Activated T-cell treated with anti-CD3 and anti-CD28 coated beads, Interleukin-2, amount 50 U/mL, for 1 hour (primary cell): ENCODE measurements at regions not wholly inside any gene's neighbourhood (a gene's known extent, or its start where the extent isn't known, plus 50 kb on each side); places are given as distances from the start of the nearest gene placed in this dataset.

Experiments used
- DNase-seq: peaks from one replicate; pipeline ENCODE4 v3.0.0-alpha.2; 2020

DNA sequence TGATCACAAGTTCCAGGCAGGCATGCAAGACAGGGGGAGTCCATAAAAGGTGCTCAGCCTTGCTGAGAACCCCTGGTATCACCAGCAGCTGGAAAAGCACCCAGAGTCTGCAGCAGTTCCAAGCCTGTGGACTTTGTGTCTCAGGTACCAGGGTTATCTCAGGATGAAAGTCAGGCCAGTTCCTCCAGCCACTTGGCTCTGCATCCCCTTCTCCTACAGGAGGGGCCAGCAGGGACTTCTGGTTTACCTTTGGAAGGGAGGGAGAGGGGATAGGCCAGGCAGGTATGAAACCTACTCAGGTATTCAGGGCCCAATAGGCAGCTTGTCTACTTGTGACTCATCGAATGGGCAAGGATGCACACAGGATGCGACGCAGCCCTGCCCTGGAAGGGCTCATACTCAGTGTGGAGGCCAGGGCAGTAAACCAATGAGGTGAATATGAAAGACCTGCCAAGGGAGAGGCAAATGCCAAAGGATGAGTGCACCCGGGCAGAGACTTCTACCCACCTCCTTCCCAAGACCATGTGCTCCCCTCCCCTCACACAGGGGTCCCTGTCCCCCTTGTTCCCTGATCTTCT, 148.2 kb downstream of the SLC38A6 start:
- DNase-seq = no peak

DNA sequence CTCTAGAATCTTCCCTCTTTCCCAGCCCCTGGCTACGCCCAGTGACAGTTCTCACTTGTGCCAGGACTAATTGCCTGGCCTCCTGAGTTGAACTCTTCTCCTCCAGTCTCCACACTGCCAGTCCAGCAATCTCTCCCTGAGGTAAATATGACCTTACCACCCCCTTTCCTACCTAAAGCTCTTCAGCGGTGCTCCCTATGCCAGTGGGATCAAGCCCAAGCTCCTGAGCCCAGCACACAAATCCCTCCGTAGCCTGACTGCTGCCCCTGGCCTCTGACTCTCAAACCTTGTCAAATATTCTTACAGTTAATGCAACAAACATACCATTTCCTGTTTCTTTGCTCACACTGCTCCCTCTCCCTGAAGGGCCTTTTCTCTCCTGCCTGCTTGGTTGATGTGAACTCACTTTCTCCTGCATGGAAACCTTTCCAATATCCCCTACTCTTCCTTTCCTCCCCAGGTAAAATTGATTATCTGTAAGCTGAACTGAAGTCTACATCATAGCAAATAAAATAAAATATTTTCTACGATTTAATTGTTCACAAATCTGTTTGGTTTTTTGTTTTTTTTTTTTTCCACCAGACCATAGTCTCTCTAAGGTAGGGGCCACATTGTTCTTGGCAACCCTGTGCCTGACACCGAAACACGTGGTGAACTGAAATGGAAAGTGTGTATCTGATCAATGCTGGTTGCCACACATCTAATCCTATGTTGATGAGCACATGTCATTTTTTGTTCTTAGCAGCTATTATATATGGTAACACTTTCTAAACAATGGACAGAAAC, 147.5 kb downstream of the SLC38A6 start:
- DNase-seq = no peak

DNA sequence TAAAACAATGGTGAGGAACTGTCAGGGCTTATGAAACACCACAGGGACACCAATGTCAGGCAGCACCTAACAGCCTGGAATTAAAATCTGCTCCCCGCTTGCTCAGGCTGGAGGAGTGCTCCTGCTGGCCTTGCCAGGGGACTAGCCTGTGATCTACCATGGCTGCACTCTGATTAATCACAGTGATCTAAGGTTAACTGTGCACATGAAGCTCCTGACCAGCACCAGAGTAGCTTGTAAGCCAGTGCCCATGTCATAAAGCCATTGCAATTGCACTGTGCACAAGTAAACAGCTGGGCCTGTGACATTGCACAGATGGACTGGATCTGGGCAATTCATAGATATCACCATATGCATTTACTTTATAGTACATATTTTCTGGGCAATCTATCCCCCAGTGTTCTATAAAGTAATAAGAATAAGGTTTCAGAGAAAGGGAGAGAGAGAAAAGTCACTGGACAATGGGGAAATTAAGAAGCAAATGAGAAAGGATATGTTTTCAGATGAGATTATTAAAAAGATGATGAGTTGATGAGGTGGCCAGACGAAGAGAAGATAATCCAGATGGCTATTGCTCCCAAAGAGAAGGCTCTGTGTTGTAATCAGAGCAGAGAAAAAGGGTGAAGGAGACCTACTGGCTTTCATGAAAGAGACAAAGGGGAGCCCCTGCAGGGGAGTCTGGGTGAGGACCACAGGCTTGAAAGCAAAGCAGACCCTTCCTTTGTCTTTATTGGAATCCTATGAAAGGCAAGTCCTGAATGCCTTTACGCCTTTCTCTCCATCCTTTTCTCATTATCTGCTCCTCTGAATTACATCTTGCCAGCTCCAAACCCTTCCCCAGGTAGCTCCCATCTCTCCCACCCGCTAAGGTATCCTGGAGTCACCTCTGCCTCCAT, 145.8 kb downstream of the SLC38A6 start:
- DNase-seq = no peak

DNA sequence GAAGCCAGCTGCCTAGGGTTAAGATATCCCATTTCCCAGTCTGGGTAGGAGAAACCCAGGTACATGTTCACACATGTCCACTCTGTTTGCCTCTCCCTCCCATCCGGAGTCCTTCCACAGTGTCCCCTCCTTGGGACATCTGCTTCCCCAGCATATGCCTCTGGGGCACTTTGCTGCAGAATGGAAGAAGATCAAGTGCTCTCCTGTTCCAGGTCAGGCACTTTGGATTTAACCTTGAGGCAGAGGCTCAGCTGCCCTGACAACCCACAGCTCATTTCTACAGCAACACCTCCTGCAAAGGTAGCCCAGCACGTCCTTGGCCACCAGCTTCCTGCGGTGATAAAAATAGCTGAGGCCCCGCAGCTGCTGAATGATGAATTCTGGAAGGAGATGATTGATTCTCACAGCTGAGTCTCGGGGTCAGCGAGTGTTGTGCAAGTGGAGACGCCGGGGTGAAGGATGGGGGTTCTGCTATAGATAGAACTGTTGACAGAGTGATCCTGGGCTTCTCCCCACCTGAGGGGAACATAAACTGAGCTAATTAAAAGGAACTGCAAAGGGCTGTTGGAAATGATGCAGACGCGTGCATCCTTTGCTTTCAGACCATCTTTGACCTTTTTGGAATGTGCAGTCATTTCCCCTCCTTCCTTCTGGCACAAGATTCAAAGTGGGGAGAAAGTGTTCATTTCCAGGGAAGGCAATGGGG, 145.0 kb downstream of the SLC38A6 start:
- DNase-seq = no peak

DNA sequence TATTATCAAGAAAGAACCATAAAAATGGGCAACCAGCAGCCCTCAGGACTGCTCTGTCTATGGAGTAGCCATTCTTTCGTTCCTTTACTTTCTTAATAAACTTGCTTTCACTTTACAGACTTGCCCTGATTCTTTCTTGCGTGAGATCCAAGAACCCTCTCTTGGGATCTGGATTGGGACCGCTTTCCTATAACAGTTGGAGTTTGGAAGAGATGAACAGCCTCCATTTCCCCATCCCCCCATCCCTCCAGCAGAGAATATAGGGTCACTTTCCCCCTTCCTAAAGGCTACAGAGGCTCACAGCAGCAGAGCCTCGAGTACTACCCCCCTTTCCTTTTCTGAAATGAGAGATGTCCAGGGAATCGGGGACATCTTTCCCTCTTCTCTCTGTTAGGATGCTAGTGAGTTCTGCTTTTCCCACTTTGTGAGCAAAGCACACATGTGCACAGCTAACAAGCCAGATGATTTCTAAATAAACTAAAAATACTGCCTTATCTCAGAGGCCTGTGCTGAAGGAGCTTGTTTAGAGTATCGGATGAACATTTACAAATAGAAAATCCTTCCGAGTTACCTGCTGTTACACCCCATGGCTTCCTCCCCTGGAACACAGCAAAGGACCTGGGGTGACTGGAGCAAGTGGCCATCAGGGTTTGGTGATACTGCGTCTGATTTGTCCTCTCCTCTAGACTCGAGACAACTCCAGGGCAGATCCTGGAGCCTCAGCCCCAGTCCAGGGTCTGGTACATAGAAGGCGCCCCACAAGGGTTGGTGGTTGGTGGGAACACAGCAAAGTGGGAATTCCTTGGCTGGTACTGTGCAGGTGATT, 144.2 kb downstream of the SLC38A6 start:
- no peak for DNase-seq

DNA sequence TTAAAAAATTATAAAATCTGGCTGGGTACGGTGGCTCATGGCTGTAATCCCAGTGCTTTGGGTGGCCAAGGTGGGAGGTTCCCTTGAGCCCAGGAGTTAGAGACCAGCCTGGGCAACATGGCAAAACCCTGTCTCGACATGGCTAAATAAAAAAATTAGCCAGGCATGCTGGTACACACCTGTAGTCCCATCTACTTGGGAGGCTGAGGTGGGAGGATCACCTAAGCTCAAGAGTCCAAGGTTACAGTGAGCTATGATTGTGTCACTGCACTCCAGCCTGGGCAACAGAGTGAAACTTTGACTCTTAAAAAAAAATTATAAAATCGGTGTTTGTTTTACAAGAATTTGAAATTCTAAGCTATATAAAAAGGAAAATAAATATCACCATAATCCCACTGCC, 141.8 kb downstream of the SLC38A6 start:
- no peak for DNase-seq

DNA sequence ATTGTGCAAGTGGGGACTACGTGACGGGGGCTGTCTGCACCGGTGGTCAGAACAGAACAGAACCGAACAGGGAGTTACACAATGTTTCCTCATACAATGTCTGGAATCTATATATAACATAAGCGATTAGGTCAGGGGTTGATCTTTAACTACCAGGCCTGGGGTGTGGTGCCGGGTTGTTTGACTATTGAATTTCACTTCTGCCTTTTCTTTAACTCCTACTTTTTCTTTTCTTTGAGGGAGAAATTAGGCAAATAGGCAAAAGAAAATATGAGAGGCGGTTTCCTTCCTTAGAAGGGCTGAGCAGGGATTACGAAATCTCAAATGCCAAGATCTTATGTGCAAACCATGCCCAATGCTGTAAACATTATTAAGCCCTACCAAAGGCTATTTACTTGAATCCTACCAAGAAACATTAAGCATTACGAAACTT, 140.3 kb downstream of the SLC38A6 start:
- DNase-seq = no peak

DNA sequence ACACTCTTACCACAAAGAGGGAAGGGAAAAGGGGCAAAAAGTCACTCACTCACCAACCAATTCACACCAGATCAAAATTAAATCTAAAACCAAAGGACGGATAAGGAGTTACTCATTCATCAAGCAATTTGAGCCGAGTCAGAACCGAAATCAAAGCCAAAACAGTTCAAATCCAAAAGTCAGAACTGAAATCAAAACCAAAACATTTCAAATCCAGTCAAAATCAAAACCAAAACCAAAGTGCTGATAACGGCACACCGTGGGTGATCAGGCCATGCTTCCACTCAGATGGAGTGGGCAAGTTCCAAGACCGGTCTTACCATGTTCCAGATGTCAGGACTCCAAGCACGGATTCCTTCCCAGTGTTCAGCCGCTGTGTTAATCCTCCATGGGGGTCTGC, 139.5 kb downstream of the SLC38A6 start:
- DNase-seq = no peak

DNA sequence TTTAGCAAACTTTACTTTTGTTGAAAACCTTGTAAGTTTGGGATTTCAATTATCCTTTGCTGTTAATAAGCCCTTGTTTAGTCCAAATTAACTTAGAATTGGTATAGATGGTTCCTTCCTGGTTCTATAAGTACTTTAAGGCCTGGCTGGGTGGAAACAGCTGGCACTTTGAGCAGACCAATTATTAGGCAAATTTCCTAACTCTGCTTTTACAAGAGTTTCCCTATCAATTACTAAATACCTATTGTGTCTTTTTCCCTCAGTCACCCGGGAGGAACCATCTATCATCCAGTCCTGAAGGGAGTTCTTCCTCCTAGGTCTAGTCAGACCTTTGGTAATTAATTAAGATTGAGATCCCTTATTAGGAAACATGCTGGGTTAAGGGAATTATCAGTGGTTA, 138.0 kb downstream of the SLC38A6 start:
- no peak for DNase-seq

DNA sequence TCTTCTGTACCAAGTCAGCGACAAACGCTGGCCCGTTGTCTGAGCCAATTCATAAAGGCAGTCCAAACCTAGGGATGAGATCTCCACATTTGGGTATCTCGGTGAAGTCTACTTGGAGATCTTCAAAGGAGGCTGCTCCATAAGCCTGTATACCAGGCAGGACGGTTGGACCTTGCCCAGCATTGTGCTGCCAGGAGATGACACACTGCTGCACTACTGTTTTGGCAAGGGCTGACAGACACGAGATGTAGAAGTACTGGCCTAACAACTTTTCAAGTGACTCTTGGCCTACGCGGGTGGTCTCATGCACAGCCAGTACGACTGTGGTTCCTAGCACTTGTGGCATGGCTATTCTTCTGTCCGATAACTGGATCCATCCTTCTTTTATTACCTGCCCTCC, 135.3 kb downstream of the SLC38A6 start:
- no peak for DNase-seq

DNA sequence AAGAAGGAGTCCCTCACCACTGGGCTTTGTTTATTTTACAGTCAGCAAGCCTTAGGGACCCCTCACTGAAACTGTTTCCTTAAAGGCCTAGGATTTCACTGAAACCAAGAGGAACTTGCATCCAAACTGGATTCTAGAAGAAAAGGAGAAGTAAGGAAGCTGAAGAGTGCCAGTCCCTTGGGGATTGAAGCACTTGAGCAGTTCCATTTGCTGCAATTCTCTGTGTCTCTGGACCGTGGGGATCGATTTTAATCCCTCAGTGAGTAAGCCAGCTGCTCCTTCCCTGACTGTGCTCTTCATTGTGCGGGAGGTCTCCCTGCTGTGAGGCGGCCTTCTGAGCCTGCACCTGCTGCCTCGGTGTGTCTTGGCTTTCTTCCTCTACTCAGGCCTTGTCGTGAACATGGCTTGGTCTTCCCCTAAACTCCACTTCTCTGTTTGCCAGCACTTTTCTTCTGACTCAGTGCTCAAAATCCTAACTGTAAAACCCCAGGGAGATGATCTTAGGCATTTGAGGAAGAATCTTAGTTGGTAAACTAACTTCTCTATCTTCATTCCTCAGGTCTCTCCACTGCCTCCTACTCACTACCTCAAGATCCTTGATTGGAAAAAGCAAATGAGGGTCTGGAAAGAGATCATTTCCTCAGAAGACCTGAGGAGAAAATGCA, 132.6 kb downstream of the SLC38A6 start:
- DNase-seq = no peak

DNA sequence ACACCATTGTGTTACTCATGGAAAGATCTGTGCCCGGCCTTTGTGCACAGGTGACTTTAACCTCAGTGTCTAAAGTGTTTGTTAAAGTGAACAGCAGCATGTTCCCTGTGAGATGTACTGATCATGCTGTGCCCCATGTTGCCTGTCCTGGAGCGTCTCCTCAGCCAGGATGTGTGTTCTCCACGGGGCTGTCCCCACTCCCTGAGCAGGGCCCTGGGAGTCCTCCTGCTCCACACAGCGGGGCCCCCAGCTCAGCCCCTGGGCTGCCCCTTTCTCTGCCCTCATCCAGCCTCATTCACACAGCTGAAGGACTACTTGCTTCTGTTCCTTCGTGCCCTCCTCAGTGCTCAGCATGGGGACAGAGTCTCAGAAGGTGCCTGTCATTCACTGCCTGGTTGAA, 131.5 kb downstream of the SLC38A6 start:
- no peak for DNase-seq

DNA sequence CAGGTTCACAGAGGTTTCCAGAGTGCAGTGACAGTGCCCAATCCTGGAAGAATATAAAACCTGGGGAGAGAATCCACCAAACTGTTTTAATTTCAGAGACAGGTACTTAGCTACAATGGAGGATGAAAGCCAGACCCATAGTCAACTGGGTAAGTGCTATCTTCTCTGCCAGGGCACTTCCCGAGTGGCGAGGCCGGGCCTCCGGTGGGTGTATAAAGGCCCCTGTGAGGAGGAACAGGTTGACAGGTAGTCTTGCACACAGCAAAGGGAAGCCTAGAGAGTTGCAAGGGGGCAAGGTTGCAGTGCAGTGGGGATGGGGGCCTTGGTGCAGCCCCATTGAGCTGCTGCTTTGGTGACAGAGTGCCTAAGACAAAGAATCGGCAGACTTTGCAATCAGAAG, 130.7 kb downstream of the SLC38A6 start:
- no peak for DNase-seq

DNA sequence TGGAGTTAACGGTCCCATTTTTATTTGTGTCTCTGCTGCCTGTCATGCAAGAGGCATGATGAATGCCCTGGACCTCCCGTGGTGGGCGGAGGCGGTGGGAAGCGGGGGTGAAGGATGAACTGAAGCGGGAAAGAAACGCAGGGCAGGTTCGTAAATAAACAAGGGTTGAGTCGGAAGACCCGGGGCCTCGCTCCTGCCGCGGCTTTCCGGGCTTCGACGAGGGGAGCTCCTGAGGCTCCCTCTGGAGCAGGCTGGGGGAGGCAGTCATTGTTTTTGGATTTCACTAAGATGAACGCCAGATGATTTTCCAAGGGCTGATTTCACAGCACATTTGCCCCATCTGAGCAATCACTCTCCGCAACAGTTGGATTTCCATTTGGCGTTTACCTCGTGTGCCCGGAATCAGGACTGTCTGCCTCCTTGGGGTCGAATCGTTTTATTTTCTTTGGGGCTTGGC, 130.2 kb downstream of the SLC38A6 start:
- DNase-seq = no peak

DNA sequence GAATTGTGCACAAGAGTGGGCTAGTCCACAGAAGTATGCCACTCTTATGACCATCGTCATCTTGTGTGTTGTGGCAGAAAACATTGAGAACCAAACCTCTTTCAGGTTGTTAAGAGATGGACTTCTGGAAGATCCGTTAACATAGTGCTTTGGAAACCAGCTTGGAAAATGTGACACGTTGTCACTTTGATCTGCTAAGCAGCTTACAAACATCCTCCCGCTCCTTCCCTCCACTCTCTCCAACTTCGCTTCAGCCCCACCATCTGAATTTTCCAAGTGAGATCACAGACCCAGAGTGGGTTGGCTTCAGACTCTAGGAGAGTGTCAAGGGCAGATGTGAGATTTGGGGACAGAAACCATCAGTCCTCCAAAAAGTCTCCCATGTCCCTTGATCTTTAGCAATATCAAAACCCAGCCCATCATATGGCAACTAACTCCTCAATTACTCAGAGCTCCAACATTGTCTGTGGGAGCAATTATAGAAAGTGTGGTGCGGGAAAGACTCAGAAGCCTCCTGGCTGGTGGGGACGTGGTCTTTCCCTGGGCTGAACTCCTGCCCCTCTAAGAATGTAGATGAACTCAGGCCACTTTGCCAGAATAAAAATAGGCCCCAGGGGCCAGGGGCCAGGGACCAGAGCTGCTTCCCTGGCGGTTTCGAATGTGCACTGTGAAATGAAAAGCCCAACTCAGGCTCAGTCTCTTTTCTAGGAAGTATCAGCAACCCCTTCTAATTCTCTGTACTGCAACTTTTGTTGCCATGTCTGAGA, 129.5 kb downstream of the SLC38A6 start:
- DNase-seq = no peak

DNA sequence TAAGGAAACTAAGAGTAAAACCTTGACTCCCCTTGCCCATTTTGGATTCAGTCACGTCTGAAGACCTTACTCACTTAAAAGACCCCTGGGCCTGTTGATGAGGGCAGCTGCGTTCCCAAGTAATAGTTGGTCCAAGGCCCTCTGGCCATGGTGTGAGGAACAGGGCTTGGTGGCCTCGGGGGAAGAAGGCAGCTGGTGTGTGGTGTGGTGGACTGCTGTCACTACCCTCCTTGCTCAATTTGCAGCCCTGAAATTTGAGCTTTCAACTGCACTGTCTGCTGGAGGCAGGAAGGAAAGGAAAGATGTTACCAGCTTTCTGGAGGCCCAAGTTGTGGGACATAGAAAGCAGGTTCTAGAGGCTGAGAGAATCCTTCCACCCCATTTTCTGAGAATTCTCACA, 128.2 kb downstream of the SLC38A6 start:
- no peak for DNase-seq

DNA sequence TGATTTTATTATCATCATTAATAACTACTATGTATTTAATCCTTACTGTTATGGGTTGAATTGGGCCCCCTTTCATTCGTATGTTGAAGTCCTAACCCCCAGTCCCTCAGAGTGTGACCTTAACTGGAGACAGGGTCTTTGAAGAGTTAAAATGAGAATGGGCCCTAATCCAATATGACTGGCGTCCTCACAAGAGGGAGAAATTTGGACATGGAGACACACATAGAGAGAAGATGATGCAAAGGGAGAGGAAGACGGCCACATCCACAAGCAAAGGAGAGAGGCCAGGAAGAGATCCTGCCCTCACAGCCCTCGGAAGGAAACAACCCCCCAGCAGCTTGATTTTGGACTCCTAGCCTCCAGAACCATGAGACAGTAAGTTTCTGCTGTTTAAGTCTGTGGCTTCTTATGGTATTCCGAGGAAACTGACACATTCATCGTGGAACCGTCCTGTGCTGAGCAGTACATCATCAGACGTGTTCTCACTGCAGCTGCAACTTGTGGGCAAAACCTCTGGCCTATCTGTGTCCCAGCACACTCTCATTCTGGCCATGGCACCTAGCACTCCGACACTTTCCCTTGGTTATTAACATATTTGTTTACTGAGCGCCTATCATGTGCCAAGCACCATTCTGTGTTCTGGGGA, 127.6 kb downstream of the SLC38A6 start:
- no peak for DNase-seq

DNA sequence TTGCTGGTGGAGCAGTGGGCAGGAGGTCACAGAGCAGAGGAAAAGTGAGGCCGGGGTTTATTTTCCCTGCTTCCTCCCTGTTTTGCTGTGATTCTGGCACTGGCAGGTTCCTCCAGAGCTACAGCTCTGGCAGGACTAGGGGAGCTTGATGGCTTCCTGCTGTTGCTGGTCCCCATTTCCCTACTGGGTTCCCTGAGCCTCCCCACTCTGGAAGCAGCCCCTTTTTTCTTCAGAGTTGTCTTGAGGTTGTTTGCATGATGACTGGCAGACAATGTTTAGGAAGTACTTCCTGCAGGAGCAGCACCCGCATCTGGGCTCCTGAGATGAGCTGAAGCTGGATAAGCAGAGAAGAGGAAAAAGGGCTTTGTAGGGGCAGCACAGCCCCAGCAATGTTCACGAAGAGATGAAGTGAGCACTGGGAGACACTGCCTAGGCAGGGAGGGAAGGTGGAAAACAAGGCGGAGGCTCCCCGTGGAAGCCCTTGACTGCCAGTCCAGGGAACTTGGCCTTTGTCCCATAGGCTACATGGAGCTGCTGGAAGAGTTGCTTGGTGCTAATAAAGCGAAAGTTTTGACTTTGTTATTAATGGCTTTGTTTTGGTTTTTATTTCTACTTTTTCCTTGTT, 126.9 kb downstream of the SLC38A6 start:
- no peak for DNase-seq

DNA sequence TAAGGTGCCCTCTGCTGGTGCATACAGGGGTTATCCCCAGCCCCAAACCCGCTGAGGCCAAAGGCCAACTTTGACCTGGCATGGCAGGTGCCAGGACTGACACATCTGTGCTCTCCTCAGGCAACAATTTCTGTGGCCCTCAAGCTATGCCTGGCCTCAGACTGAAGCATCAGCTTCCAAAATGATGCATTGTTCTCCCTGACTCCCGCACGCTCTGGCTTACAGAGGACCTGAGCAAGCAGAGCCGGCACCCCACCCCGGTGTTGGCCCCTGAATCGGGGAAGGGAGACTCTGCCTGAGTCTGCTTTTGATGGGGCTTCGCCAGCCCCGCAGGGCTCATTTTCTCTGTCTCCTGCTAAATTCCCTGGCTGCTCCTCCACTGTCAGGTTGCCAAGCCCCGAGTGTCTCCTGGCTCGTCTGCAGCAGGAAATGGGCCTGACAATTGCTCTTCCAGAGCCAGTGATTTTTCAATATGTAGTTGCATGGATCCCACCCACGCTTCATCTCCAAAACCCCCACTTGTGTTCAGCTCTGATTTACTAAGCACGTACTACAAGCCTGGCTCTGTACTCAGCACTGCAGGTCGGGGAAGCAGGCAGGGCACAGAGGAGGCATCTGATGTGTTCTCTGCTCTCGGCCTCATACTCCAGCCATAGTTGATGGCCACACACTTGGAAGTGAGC, 126.1 kb downstream of the SLC38A6 start:
- DNase-seq = no peak
